ENCODE measurements at regions not wholly inside any gene's neighbourhood (a gene's known extent, or its start where the extent isn't known, plus 50 kb on each side); places are given as distances from the start of the nearest gene placed in this dataset.

GRCh38 chr20:19009081-19009688 lies 195.6 kb downstream of the SCP2D1 start:
- Histone ChIP-seq H4K20me1 (replicated peaks in 1 of 2; ENCODE audit: control insufficient read depth in 1 of 2, insufficient read depth in 2 of 2, low read length in 2 of 2) (no peaks in the 10 kb centered on the region), H2AK5ac (ENCODE audit: low read depth, low read length) (no peak overlapping the region), H3K23ac (ENCODE audit: insufficient read length) (no peak overlapping the region), H3K18ac (ENCODE audit: extremely low read depth, low read length) (no peak overlapping the region), H3K4me3 (ENCODE audit: extremely low read depth in 1 of 4, insufficient read depth in 2 of 4, low read depth in 3 of 4, low read length in 4 of 4) (no peak overlapping the region), H2BK15ac (ENCODE audit: low read length) (no peak overlapping the region), H3K79me1 (ENCODE audit: low read depth, low read length) (no peaks in the 10 kb centered on the region), H2BK5ac (ENCODE audit: low read depth, low read length) (no peak overlapping the region), H3K4me1 (replicated peaks in 1 of 4; ENCODE audit: control insufficient read depth in 3 of 4, insufficient read depth in 4 of 4, low read length in 3 of 4) (0 out of 7 replicates have a peak, but pooled peaks cover 0 to 3% (median 0%) of the 10 kb centered on the region in 4 experiments), H2BK20ac (ENCODE audit: low read length) (no peak overlapping the region), H3K36me3 (ENCODE audit: control insufficient read depth in 2 of 4, insufficient read depth in 4 of 4, low read length in 3 of 4) (no peaks in the 10 kb centered on the region), H3K27me3 (replicated peaks in 1 of 4; ENCODE audit: control insufficient read depth in 3 of 4, extremely low read depth in 1 of 4, insufficient read depth in 3 of 4, low read length in 3 of 4) (no peaks in the 10 kb centered on the region), H3K79me2 (ENCODE audit: control insufficient read depth in 1 of 2, insufficient read depth in 2 of 2, low read length in 2 of 2) (no peaks in the 10 kb centered on the region), H3K14ac (ENCODE audit: insufficient read length) (no peak overlapping the region), H3K9ac (replicated peaks in 1 of 4; ENCODE audit: extremely low read depth in 1 of 4, low read depth in 3 of 4, low read length in 3 of 4) (no peak overlapping the region), H3K23me2 (ENCODE audit: low read depth, low read length) (no peaks in the 10 kb centered on the region), H4K5ac (ENCODE audit: insufficient read length, low read depth, low read length) (no peak overlapping the region), H4K91ac (replicated peaks; ENCODE audit: insufficient read length, low read length) (no peak overlapping the region), H2BK120ac (replicated peaks; ENCODE audit: low read depth, low read length) (no peak overlapping the region), H3K4me2 (ENCODE audit: insufficient read depth in 1 of 2, low read depth in 2 of 2, low read length in 2 of 2) (no peak overlapping the region), H3K56ac (replicated peaks; ENCODE audit: insufficient read length, low read depth, low read length) (no peak overlapping the region), H3K4ac (replicated peaks; ENCODE audit: insufficient read length, low read depth, low read length) (no peak overlapping the region), H3K9me3 (ENCODE audit: insufficient read depth in 2 of 2, low read depth in 1 of 2, low read length in 1 of 2) (no peaks in the 10 kb centered on the region), H2AFZ (ENCODE audit: low read length) (no peak overlapping the region), H4K8ac (ENCODE audit: extremely low read depth, insufficient read depth, low read length) (no peak overlapping the region), H2BK12ac (ENCODE audit: low read depth, low read length) (no peak overlapping the region), H3K27ac (ENCODE audit: low read depth, low read length) (no peak overlapping the region)
- ChIA-PET CTCF (ENCODE audit: partially characterized antibody) (interaction anchor here (1.1 to 2.0 kb wide), 5 partner anchors 17 to 575 kb away, joined by 3 to 7 read pairs (median 5); no protein-coding TSS in a partner anchor), POLR2A (ENCODE audit: partially characterized antibody) (no interaction called here)
- 93% methylated on average over 4 of the region's 4 CpGs; no CpG with 5 or more reads in 1 of the 2 experiments for WGBS, 2 experiments (ENCODE audit: extremely low coverage in 1 of 2, insufficient coverage in 1 of 2, insufficient read length in 1 of 2, insufficient replicate concordance in 2 of 2, low coverage in 1 of 2, low lambda C conversion rate in 2 of 2, missing lambda C conversion rate in 1 of 2)
- no peak for DNase-seq (ENCODE audit: low read depth in 1 of 2, low spot score in 2 of 2)
- no peak for FAIRE-seq
- TF ChIP-seq SP4 (IDR thresholded peaks at IDR 0.05; ENCODE audit: low read length) (no peak), HDAC6 (IDR thresholded peaks at IDR 0.05; ENCODE audit: low read depth, low read length) (no peak), CHD1 (IDR thresholded peaks at IDR 0.05; ENCODE audit: low read depth, low read length) (no peak), SP1 (IDR thresholded peaks at IDR 0.05; ENCODE audit: low read depth, low read length) (no peak), KDM1A (IDR thresholded peaks at IDR 0.05; ENCODE audit: borderline replicate concordance, low read length) (no peak), SRF (IDR thresholded peaks at IDR 0.05; ENCODE audit: low read depth, low read length) (no peak), ATF2 (IDR thresholded peaks at IDR 0.05; ENCODE audit: low read length) (no peak), EP300 (IDR thresholded peaks at IDR 0.05; ENCODE audit: borderline replicate concordance in 1 of 2, low read depth in 2 of 2, low read length in 2 of 2) (no peak), NRF1 (IDR thresholded peaks at IDR 0.05; ENCODE audit: low read depth, low read length) (no peak), GTF2F1 (IDR thresholded peaks at IDR 0.05; ENCODE audit: borderline replicate concordance, low read depth, low read length) (no peak)
- TF ChIP-seq, protein P1, sequence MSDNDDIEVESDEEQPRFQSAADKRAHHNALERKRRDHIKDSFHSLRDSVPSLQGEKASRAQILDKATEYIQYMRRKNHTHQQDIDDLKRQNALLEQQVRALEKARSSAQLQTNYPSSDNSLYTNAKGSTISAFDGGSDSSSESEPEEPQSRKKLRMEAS (IDR thresholded peaks at IDR 0.05) = no peak

All from H1 (cell line).